Muscle layer of colon (tissue), 2 donors: ENCODE measurements at regions not wholly inside any gene's neighbourhood (a gene's known extent, or its start where the extent isn't known, plus 50 kb on each side); places are given as distances from the start of the nearest gene placed in this dataset.

Source experiments
- H3K27ac ChIP-seq: one replicate; pipeline ENCODE4 v1.7.0; 2013; ENCODE audit warnings: low read depth, mild to moderate bottlenecking, low read length, moderate library complexity
- H3K27me3 ChIP-seq, 2 donors: one replicate each; pipeline ENCODE4 v1.7.0; 2013; ENCODE audit warnings: low read length in 2 of 2, mild to moderate bottlenecking in 2 of 2; ENCODE audit not compliant: insufficient read depth in 2 of 2, control insufficient read depth in 1 of 2
- H3K36me3 ChIP-seq: one replicate; pipeline ENCODE4 v1.7.0; 2013; ENCODE audit warnings: mild to moderate bottlenecking, low read length; ENCODE audit not compliant: insufficient read depth
- H3K4me1 ChIP-seq: one replicate; pipeline ENCODE4 v1.7.0; 2013; ENCODE audit warnings: mild to moderate bottlenecking, low read length; ENCODE audit not compliant: insufficient read depth
- H3K4me3 ChIP-seq, 2 donors: one replicate each; pipeline ENCODE4 v1.7.0; 2013; ENCODE audit warnings: low read length in 2 of 2, low read depth in 1 of 2, mild to moderate bottlenecking in 1 of 2, moderate library complexity in 1 of 2
- H3K9ac ChIP-seq: one replicate; pipeline ENCODE4 v1.7.0; 2013; ENCODE audit warnings: low read length
- H3K9me3 ChIP-seq: one replicate; pipeline ENCODE4 v1.7.0; 2013; ENCODE audit warnings: mild to moderate bottlenecking, low read length
- donor health status: abdominal sarcoma.
- donor health status: Adenocarcinoma of cecum.

DNA sequence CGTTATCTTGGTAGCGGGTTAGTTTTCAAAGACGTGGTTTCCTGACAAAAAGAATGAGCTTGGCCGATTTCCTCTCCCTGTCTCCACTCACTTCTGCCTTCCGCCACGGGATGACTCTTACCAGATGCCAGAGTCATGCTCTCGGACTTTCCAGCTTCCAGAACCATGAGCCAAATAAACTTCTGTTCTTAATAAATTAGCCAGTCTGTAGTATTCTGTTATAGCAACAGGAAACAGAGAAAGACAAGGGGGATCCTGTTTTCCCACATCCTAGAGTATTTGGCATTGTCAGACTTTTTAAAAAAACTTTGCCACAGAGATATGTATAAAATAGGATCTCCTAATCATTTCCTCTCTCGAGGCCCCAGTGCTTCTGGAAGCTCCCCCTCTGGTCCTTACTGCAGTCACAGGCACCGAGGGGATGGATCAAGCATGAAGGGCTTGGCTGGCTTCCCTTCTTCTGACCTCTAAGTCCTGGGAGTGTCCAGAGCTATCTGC is 84.9 kb upstream of the NAA20 start:
- H3K9ac ChIP-seq = no peak overlapping the region
- no peak overlapping the region for H3K4me3 ChIP-seq
- peak overlapping the region; percentile 47 for H3K27ac ChIP-seq

GRCh38 chr20:19934792-19935491 is 82.2 kb upstream of the NAA20 start:
- H3K27me3 ChIP-seq = no peaks in the 10 kb centered on the region
- no peak overlapping the region for H3K9ac ChIP-seq
- peaks cover 32% of the 10 kb centered on the region for H3K4me1 ChIP-seq
- peaks cover 9% of the 10 kb centered on the region for H3K36me3 ChIP-seq
- peak overlapping the region in 1 of 2 donors; percentile 28 for H3K4me3 ChIP-seq
- H3K9me3 ChIP-seq = no peaks in the 10 kb centered on the region
- no peak overlapping the region for H3K27ac ChIP-seq

More for the DNA sequence above, 84.9 kb upstream of the NAA20 start:
- Histone ChIP-seq H3K9me3 (no peaks in the 10 kb centered on the region), H3K27me3 (no peaks in the 10 kb centered on the region), H3K4me1 (peaks cover 32% of the 10 kb centered on the region), H3K36me3 (peaks cover 7% of the 10 kb centered on the region)

DNA sequence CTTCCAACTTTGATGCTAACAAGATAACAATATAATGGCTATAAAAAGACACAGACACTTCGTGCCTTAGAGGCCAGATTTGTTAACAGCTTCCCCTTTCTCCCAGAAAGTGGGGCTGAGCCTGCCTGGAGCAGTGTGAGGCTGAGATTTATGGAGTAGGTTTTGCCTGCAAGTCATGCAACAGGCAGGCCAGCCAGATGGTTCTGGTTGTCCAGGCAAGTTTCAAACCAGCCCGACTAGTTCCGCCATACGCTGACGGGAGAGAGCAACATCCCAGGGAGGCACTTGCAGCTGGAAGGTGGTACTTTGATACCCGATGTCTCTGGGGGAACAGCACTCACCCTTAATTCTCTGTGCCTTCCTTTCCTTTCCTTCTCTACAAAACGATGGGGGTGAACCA is 81.3 kb upstream of the NAA20 start:
- Histone ChIP-seq H3K9ac (no peak overlapping the region), H3K4me3 (no peak overlapping the region), H3K27ac (no peak overlapping the region), H3K4me1 (peaks cover 32% of the 10 kb centered on the region), H3K9me3 (no peaks in the 10 kb centered on the region), H3K36me3 (peaks cover 10% of the 10 kb centered on the region), H3K27me3 (no peaks in the 10 kb centered on the region)

DNA sequence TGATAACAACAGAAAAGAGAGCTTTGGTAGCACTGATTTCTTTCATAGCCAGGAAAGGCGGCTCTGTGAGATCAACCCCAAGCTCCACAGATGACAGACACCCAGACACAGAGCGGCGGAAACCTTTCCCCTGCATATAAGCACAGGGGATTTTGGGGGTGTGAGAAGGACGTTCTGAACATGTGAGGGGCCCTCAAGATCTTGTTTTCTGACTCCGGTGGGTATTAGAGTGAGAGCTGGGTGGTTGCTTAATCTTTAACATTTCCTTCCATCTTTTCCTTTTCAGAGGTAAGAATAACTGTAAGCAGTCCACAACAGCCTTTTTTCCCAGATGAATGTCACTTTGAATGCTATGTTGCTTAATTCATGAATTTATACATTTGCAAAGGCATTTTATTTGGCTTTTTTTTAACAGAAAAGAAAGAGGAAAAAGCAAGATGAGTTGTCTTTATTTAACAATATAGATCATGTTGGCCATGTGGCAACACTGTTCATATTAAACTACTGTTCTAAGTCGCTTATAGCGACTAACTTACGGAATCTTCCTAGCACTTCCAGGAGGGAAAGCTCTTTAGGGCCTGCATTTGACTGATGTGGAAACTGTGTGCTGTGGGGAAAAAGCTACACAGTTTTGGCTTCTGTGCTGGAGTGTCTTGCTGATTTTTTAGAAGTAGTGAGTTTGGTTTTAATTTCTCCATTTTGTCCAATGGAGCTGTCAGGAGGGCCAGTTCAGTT is 80.5 kb upstream of the NAA20 start:
- Histone ChIP-seq H3K27me3 (no peaks in the 10 kb centered on the region), H3K4me3 (no peak overlapping the region), H3K9ac (no peak overlapping the region), H3K27ac (no peak overlapping the region), H3K4me1 (peaks cover 30% of the 10 kb centered on the region), H3K9me3 (no peaks in the 10 kb centered on the region), H3K36me3 (peaks cover 10% of the 10 kb centered on the region)

DNA sequence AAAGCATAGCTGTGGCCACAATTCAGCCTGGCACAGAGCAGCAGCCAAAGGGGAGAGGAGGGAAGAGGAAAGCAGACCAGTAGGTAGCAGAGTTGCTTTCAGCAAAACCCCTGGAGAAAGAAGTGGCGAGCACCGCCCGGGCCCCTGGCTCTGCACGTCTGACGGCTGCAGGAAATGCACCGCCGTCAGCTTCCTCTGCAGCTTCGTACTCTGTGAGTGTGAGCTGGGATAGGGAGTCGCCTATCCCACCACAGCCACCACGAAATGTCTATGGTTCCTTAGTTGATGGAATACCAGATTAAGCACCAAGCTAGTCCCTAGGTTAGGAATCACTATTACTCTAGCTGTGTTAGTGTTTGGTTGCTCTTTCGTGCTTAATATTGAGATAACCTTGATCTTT is 79.9 kb upstream of the NAA20 start:
- Histone ChIP-seq H3K36me3 (peaks cover 10% of the 10 kb centered on the region), H3K4me1 (peaks cover 24% of the 10 kb centered on the region), H3K27me3 (no peaks in the 10 kb centered on the region), H3K9me3 (no peaks in the 10 kb centered on the region), H3K27ac (no peak overlapping the region), H3K9ac (no peak overlapping the region), H3K4me3 (no peak overlapping the region)

GRCh38 chr20:19937651-19938420 is 79.3 kb upstream of the NAA20 start:
- H3K36me3 ChIP-seq = peaks cover 10% of the 10 kb centered on the region
- H3K27ac ChIP-seq = no peak overlapping the region
- no peak overlapping the region for H3K9ac ChIP-seq
- no peaks in the 10 kb centered on the region for H3K9me3 ChIP-seq
- peaks cover 22% of the 10 kb centered on the region for H3K4me1 ChIP-seq
- H3K27me3 ChIP-seq = no peaks in the 10 kb centered on the region
- no peak overlapping the region for H3K4me3 ChIP-seq

DNA sequence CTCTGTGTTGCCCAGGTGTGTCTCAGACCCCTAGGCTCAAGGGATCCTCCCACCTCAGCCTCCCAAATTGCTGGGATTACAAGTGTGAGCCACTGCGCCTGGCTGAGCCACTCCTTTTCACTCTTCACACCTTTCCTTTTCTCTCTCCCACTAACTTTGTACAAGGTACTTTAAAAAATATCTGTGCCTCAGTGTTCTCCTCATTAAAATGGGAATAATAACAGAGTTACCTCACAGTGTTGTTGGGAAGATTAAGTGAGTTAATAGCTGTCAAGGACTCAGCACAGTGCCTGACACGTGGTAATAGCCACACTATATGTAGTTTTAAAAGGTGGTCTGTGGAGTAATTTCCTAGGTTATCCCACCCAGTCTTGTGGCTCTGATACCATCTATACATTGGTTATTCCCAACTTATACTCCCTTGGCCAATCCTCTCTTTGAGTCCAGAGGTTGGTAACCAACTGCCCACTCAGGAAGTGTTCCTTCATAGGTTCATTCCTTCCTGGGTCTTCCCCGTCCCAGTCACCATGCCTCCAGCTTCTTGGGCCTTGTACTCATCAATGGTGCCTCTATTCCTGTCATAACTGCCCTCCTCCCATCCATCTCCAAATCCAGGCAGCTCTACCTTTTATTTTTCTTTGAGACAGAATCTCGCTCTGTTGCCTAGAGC is 78.6 kb upstream of the NAA20 start:
- peaks cover 10% of the 10 kb centered on the region for H3K36me3 ChIP-seq
- H3K27ac ChIP-seq = no peak overlapping the region

GRCh38 chr20:19940988-19941460 is 76.1 kb upstream of the NAA20 start:
- peaks cover 3% of the 10 kb centered on the region for H3K36me3 ChIP-seq
- H3K27me3 ChIP-seq = no peaks in the 10 kb centered on the region
- H3K27ac ChIP-seq = no peak overlapping the region
- peaks cover 26% of the 10 kb centered on the region for H3K4me1 ChIP-seq
- no peak overlapping the region for H3K9ac ChIP-seq
- no peak overlapping the region for H3K4me3 ChIP-seq
- H3K9me3 ChIP-seq = no peaks in the 10 kb centered on the region

More for the DNA sequence above, 78.6 kb upstream of the NAA20 start:
- Histone ChIP-seq H3K27me3 (no peaks in the 10 kb centered on the region), H3K9ac (no peak overlapping the region), H3K9me3 (no peaks in the 10 kb centered on the region), H3K4me1 (peaks cover 17% of the 10 kb centered on the region), H3K4me3 (no peak overlapping the region)

DNA sequence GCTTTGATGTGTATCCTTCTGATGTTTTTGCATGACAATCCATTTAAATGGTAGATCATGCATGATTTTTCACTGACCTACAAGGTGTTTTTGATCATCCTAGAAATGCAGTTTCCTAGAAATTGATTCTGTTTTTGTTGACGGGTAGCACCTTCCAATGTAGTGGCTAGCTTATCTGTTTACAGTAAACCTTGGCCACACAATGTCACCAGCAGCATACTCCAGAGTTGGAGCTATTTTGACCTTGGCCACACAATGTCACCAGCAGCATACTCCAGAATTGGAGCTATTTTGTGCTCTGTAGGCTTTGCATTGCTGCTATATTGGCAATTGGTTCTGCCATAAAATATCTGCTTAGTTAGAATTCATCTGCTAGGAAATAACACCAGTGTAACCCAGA is 74.6 kb upstream of the NAA20 start:
- H3K9ac ChIP-seq = no peak overlapping the region
- peaks cover 29% of the 10 kb centered on the region for H3K4me1 ChIP-seq
- no peak overlapping the region for H3K4me3 ChIP-seq
- no peaks in the 10 kb centered on the region for H3K9me3 ChIP-seq
- no peaks in the 10 kb centered on the region for H3K27me3 ChIP-seq
- H3K27ac ChIP-seq = no peak overlapping the region
- peaks cover 3% of the 10 kb centered on the region for H3K36me3 ChIP-seq

GRCh38 chr20:19943061-19943521 is 74.1 kb upstream of the NAA20 start:
- Histone ChIP-seq H3K27me3 (no peaks in the 10 kb centered on the region), H3K4me1 (peaks cover 29% of the 10 kb centered on the region), H3K36me3 (peaks cover 3% of the 10 kb centered on the region), H3K9ac (no peak overlapping the region), H3K27ac (no peak overlapping the region), H3K4me3 (no peak overlapping the region), H3K9me3 (no peaks in the 10 kb centered on the region)
